ENCODE measurements at regions not wholly inside any gene's neighbourhood (a gene's known extent, or its start where the extent isn't known, plus 50 kb on each side); places are given as distances from the start of the nearest gene placed in this dataset.

- TF ChIP-seq, protein P1, sequence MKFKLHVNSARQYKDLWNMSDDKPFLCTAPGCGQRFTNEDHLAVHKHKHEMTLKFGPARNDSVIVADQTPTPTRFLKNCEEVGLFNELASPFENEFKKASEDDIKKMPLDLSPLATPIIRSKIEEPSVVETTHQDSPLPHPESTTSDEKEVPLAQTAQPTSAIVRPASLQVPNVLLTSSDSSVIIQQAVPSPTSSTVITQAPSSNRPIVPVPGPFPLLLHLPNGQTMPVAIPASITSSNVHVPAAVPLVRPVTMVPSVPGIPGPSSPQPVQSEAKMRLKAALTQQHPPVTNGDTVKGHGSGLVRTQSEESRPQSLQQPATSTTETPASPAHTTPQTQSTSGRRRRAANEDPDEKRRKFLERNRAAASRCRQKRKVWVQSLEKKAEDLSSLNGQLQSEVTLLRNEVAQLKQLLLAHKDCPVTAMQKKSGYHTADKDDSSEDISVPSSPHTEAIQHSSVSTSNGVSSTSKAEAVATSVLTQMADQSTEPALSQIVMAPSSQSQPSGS (CRISPR knock-in tag; IDR thresholded peaks at IDR 0.05), result no peak
- TF ChIP-seq CHD1 (IDR thresholded peaks at IDR 0.05; ENCODE audit: low read length) (peak; percentile 49), HDAC3 (IDR thresholded peaks at IDR 0.05; ENCODE audit: borderline replicate concordance, partially characterized antibody) (no peak), ZNF197 (CRISPR knock-in tag; IDR thresholded peaks at IDR 0.05; ENCODE audit: low read depth) (no peak), HBP1 (CRISPR knock-in tag; IDR thresholded peaks at IDR 0.05) (no peak), CBFA2T3 (IDR thresholded peaks at IDR 0.05) (peak; percentile 70), GATAD2B (IDR thresholded peaks at IDR 0.05; ENCODE audit: borderline replicate concordance) (no peak), ZNF830 (CRISPR knock-in tag; IDR thresholded peaks at IDR 0.05) (no peak), SOX6 (IDR thresholded peaks at IDR 0.05) (no peak), TOE1 (IDR thresholded peaks at IDR 0.05; ENCODE audit: borderline replicate concordance) (no peak), TOE1 (CRISPR knock-in tag; IDR thresholded peaks at IDR 0.05; ENCODE audit: borderline replicate concordance, low read depth) (no peak), TAF15 (IDR thresholded peaks at IDR 0.05; ENCODE audit: low read depth, low read length) (no peak), FOXA1 (IDR thresholded peaks at IDR 0.05; ENCODE audit: borderline replicate concordance) (no peak), SRSF1 (IDR thresholded peaks at IDR 0.05; ENCODE audit: low read depth, low read length) (no peak), ZNF274 (IDR thresholded peaks at IDR 0.05; ENCODE audit: borderline replicate concordance, low read depth, low read length) (no peak), TAL1 (IDR thresholded peaks at IDR 0.05) (peak; percentile 54; the same call in 1 of the 2 replicates), TCFL5 (CRISPR knock-in tag; conservative IDR thresholded peaks at IDR 0.05) (no peak), NR1H2 (CRISPR knock-in tag; IDR thresholded peaks at IDR 0.05) (no peak)
- TF ChIP-seq, protein P2, sequence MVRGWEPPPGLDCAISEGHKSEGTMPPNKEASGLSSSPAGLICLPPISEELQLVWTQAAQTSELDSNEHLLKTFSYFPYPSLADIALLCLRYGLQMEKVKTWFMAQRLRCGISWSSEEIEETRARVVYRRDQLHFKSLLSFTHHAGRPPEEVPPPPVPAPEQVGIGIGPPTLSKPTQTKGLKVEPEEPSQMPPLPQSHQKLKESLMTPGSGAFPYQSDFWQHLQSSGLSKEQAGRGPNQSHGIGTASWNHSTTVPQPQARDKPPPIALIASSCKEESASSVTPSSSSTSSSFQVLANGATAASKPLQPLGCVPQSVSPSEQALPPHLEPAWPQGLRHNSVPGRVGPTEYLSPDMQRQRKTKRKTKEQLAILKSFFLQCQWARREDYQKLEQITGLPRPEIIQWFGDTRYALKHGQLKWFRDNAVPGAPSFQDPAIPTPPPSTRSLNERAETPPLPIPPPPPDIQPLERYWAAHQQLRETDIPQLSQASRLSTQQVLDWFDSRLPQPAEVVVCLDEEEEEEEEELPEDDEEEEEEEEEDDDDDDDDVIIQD (CRISPR knock-in tag; IDR thresholded peaks at IDR 0.05), result no peak
- TF ChIP-seq, protein P3, sequence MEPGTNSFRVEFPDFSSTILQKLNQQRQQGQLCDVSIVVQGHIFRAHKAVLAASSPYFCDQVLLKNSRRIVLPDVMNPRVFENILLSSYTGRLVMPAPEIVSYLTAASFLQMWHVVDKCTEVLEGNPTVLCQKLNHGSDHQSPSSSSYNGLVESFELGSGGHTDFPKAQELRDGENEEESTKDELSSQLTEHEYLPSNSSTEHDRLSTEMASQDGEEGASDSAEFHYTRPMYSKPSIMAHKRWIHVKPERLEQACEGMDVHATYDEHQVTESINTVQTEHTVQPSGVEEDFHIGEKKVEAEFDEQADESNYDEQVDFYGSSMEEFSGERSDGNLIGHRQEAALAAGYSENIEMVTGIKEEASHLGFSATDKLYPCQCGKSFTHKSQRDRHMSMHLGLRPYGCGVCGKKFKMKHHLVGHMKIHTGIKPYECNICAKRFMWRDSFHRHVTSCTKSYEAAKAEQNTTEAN (CRISPR knock-in tag; IDR thresholded peaks at IDR 0.05), result no peak
- TF ChIP-seq, protein P4, sequence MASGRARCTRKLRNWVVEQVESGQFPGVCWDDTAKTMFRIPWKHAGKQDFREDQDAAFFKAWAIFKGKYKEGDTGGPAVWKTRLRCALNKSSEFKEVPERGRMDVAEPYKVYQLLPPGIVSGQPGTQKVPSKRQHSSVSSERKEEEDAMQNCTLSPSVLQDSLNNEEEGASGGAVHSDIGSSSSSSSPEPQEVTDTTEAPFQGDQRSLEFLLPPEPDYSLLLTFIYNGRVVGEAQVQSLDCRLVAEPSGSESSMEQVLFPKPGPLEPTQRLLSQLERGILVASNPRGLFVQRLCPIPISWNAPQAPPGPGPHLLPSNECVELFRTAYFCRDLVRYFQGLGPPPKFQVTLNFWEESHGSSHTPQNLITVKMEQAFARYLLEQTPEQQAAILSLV (tag; IDR thresholded peaks at IDR 0.05), result 0 out of 2 replicates have a peak, but pooled peaks have one; percentile 64
These were observed 187.9 kb downstream of the MTCL1 start (continued) for GRCh38 chr18:8893221-8893620.

Measured in K562 (cell line).